ENCODE measurements at regions not wholly inside any gene's neighbourhood (a gene's known extent, or its start where the extent isn't known, plus 50 kb on each side); places are given as distances from the start of the nearest gene placed in this dataset.

DNA sequence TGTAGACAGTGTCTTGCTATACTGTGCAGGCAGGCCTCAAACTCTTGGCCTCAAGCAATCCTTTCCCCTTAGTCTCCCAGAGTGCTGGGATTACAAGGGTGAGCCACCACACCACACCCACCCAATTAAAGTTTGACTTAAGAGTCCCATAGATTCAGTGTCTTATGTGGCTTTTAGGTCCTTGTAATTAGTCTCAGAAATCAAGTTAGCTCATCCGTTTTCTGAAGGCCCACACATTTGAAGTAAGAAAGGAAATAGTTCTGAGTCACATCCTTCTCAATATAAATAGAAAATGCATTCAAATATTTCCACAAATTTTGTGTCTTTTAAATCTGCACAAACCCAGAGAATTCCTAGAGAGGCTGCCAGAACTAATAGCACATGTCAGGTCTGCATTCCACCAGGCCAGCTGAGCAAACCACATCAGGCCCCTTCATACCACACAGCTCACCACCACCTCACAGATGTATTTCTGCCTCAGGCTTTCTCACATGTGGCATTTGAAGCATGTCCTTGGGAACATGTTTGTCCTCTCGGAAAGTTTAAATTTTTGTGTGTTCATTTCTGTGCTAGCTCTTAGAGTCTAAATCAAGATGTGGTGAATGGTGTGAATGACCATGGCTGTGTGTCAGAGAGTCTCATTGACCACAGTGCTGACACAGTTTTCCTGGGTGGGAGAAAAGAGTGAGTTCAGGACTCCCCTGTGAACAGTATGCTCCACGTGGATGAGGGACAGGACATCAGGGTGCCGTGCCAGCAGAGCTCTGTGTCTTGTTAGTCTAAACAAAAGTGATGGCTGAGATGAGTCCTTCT, 148.4 kb upstream of the USP9Y start:
- H3K4me1 Mint-ChIP-seq = no peaks in the 10 kb centered on the region
- DNase-seq = no peak
- no peaks in the 10 kb centered on the region for H3K9me3 Mint-ChIP-seq
- no peak overlapping the region for H3K4me3 Mint-ChIP-seq
- no peaks in the 10 kb centered on the region for H3K27me3 Mint-ChIP-seq (ENCODE audit: low read depth, poor library complexity)
- H3K27ac Mint-ChIP-seq = no peak overlapping the region
- TF ChIP-seq, protein P1, sequence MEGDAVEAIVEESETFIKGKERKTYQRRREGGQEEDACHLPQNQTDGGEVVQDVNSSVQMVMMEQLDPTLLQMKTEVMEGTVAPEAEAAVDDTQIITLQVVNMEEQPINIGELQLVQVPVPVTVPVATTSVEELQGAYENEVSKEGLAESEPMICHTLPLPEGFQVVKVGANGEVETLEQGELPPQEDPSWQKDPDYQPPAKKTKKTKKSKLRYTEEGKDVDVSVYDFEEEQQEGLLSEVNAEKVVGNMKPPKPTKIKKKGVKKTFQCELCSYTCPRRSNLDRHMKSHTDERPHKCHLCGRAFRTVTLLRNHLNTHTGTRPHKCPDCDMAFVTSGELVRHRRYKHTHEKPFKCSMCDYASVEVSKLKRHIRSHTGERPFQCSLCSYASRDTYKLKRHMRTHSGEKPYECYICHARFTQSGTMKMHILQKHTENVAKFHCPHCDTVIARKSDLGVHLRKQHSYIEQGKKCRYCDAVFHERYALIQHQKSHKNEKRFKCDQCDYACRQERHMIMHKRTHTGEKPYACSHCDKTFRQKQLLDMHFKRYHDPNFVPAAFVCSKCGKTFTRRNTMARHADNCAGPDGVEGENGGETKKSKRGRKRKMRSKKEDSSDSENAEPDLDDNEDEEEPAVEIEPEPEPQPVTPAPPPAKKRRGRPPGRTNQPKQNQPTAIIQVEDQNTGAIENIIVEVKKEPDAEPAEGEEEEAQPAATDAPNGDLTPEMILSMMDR (IDR thresholded peaks at IDR 0.05) = no peak
- no peaks in the 10 kb centered on the region for H3K36me3 Mint-ChIP-seq (ENCODE audit: low read depth)

DNA sequence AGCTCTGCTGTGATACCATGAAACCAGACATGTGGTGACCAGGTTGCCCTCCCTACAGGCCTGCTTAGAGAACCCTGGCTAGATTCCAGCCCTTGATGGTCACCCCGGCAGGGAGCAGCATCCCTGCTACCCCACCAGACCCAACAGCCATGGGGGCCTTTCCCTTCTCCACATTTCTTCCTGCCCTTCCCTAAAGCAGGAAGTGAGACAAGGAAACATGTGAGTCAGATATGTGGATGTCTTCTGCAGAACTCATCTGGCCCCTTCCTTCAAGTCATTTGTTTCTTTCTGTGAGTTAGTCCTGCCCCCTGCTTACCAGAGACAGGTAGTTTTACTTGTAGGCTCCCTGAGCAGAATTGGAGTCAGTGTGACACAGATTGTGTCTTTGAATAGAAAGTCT, 147.1 kb upstream of the USP9Y start:
- Mint-ChIP-seq H3K9me3 (no peaks in the 10 kb centered on the region), H3K27me3 (ENCODE audit: low read depth, poor library complexity) (no peaks in the 10 kb centered on the region), H3K27ac (no peak overlapping the region), H3K4me3 (no peak overlapping the region), H3K4me1 (no peaks in the 10 kb centered on the region), H3K36me3 (ENCODE audit: low read depth) (no peaks in the 10 kb centered on the region)
- no peak for DNase-seq
- TF ChIP-seq, protein P1 (IDR thresholded peaks at IDR 0.05) = no peak

DNA sequence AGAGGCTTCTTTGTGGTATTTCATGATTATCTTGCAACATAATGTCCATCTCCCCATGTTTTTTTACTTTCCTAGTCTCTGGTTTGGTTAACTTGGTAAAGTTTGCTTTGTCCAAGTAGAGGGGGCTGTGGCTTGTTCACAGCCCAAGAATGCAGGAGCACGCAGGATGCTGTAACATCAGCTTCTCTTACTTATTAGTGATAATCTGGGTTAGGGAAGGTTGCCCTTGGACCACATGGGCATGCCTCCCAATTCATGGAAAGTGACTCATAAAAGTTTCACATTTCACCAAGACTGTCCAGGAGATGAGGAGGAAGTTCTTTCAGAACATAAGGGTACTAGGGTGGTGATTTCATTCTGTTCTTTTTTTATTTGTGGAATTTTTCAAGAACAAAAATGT, 146.0 kb upstream of the USP9Y start:
- H3K27ac Mint-ChIP-seq = no peak overlapping the region
- H3K36me3 Mint-ChIP-seq (ENCODE audit: low read depth) = no peaks in the 10 kb centered on the region
- no peaks in the 10 kb centered on the region for H3K9me3 Mint-ChIP-seq
- no peak overlapping the region for H3K4me3 Mint-ChIP-seq
- DNase-seq = no peak
- H3K4me1 Mint-ChIP-seq = no peaks in the 10 kb centered on the region
- TF ChIP-seq, protein P1 (IDR thresholded peaks at IDR 0.05) = no peak
- H3K27me3 Mint-ChIP-seq (ENCODE audit: low read depth, poor library complexity) = no peaks in the 10 kb centered on the region

DNA sequence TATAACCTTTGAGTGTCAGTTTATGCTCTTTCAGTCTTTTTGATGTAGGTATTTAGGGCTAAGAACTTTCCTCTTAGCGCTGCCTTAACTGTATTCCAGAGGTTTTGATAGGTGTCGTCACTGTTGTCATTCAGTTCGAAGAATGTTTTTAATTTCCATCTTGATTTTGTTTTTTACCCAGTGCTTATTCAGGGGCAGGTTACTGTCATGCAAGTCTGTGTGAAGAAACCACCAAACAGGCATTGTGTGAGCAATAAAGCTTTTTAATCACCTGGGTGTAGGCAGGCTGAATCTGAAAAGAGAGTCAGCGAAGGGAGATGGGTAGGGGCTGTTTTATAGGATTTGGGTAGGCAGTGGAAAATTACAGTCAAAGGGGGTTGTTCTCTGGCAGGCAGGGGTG, 142.0 kb upstream of the USP9Y start:
- Mint-ChIP-seq H3K27ac (no peak overlapping the region), H3K36me3 (ENCODE audit: low read depth) (no peaks in the 10 kb centered on the region), H3K4me3 (no peak overlapping the region), H3K4me1 (no peaks in the 10 kb centered on the region), H3K27me3 (ENCODE audit: low read depth, poor library complexity) (no peaks in the 10 kb centered on the region), H3K9me3 (no peaks in the 10 kb centered on the region)
- DNase-seq = no peak
- TF ChIP-seq, protein P1 (IDR thresholded peaks at IDR 0.05) = no peak

DNA sequence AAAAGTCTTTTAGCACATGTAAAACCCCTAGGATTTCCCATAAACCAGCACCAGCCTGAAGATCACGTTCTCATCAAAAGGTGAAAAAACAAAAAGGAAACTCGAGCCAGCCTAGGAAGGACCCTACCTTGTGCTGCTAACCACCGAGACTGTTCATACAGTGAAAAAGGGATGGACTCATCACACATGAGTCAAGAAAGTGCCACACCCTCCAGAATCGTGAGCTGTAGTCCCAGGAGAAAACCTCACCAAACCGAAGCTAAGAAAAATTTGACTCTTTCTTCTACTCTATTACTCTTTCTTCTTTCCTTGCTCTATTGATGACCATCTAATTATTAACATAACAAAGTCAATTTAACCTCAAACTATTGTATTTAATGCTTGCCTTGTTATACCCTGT, 124.8 kb upstream of the USP9Y start:
- H3K9me3 Mint-ChIP-seq = no peaks in the 10 kb centered on the region
- no peaks in the 10 kb centered on the region for H3K36me3 Mint-ChIP-seq (ENCODE audit: low read depth)
- DNase-seq = no peak
- no peaks in the 10 kb centered on the region for H3K27me3 Mint-ChIP-seq (ENCODE audit: low read depth, poor library complexity)
- H3K4me1 Mint-ChIP-seq = no peaks in the 10 kb centered on the region
- TF ChIP-seq, protein P1 (IDR thresholded peaks at IDR 0.05) = no peak
- no peak overlapping the region for H3K27ac Mint-ChIP-seq
- H3K4me3 Mint-ChIP-seq = no peak overlapping the region

All from nephron progenitor cell (in vitro differentiated cells).